ENCODE measurements at regions not wholly inside any gene's neighbourhood (a gene's known extent, or its start where the extent isn't known, plus 50 kb on each side); places are given as distances from the start of the nearest gene placed in this dataset.
A peak's percentile ranks its signal among the peaks of the same experiment; 100 is the strongest.

DNA sequence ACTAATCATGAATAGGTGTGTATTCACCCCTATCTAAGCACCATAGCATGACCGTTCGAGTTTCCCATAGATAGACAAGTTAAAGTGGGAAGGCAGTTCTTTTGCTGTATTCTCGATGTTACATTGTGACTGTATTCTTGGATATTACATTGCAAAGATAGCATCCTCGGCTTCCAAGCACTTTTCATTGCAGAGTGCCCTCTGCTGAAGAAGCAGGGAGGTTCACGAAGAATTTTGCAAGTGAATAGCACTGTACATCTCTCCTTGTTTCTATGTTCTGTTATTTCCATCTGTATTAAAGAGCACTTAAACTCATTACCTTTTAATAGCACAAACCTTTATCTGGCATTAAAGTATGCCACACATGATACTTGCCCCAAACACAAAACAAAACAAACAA, 426.7 kb upstream of the ARX start:
- TF ChIP-seq, protein P1, sequence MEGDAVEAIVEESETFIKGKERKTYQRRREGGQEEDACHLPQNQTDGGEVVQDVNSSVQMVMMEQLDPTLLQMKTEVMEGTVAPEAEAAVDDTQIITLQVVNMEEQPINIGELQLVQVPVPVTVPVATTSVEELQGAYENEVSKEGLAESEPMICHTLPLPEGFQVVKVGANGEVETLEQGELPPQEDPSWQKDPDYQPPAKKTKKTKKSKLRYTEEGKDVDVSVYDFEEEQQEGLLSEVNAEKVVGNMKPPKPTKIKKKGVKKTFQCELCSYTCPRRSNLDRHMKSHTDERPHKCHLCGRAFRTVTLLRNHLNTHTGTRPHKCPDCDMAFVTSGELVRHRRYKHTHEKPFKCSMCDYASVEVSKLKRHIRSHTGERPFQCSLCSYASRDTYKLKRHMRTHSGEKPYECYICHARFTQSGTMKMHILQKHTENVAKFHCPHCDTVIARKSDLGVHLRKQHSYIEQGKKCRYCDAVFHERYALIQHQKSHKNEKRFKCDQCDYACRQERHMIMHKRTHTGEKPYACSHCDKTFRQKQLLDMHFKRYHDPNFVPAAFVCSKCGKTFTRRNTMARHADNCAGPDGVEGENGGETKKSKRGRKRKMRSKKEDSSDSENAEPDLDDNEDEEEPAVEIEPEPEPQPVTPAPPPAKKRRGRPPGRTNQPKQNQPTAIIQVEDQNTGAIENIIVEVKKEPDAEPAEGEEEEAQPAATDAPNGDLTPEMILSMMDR (optimal IDR thresholded peaks at IDR 0.05 in 1 of 3, IDR thresholded peaks at IDR 0.05 in 1 of 3, conservative IDR thresholded peaks at IDR 0.05 in 1 of 3; ENCODE audit: extremely low read depth in 1 of 3, insufficient read depth in 2 of 3, low read length in 3 of 3) = peak in 2 of 3 experiments; percentile 14 to 39
- TF ChIP-seq EZH2 (IDR thresholded peaks at IDR 0.05; ENCODE audit: low read length) = no peak
